K562 (cell line): ENCODE measurements at regions not wholly inside any gene's neighbourhood (a gene's known extent, or its start where the extent isn't known, plus 50 kb on each side); places are given as distances from the start of the nearest gene placed in this dataset.

Experiments used
- ATAC-seq: fragments of 200-7000 bp; cut with Tn5 transposase; 3 replicates; pipeline ENCODE4 v1.9.1; 2020; ENCODE audit warnings: moderate library complexity
- BruUV-seq: library from RNA; stranded (reverse); fragments of 400-500 nt; replicated peaks from 2 replicates; lab custom pipeline; 2021; lab: Mats Ljungman, UMichigan
- CTCF ChIA-PET: fragments of 300-600 bp; formaldehyde crosslinking; extraction: SDS; loops from one replicate; lab custom pipeline; 2021; ENCODE audit warnings: low intra/inter-chr PET ratio; lab: Yijun Ruan, JAX
- POLR2A ChIA-PET: fragments of 300-600, 350-650 bp; sonication (Branson Sonifier 250); formaldehyde crosslinking; extraction: SDS; loops from one replicate; lab custom pipeline; 2021; ENCODE audit warnings: antibody characterized with exemption, inconsistent platforms; lab: Yijun Ruan, JAX
- DNase-seq, 4 experiments: peaks; one replicate each; pipeline versions ENCODE4 v3.0.0 to v3.0.0-alpha.2; 2011 to 2018; ENCODE audit warnings: low spot score in 3 of 4, mixed read lengths in 3 of 4; ENCODE audit errors: extremely low read depth in 1 of 4
- FAIRE-seq: peaks from 2 replicates; lab custom pipeline; 2011; peaks lifted over from hg19 to GRCh38; lab: Jason Lieb, UNC
- H2AFZ ChIP-seq: 2 replicates; pipeline ENCODE4 v1.6.0; 2011; ENCODE audit warnings: low read depth, low read length, control low read depth, inconsistent platforms
- H3K27ac ChIP-seq: fragments of 200-600 bp; 3 replicates; pipeline ENCODE4 v1.8.0; 2011; ENCODE audit warnings: low read depth, mild to moderate bottlenecking, control low read depth, inconsistent platforms, low read length, moderate library complexity, mixed read lengths; ENCODE audit errors: extremely low read depth
- H3K27me3 ChIP-seq, 2 experiments: fragments of 300-600 bp in 1 of 2; 2 replicates in 1 of 2; 3 replicates in 1 of 2; pipeline versions ENCODE4 v1.6.0 to v1.8.0; 2011; ENCODE audit warnings: inconsistent platforms in 2 of 2, low read length in 2 of 2, mild to moderate bottlenecking in 1 of 2, mixed read lengths in 1 of 2, moderate library complexity in 1 of 2; ENCODE audit not compliant: control insufficient read depth in 2 of 2, insufficient read depth in 2 of 2
- H3K36me3 ChIP-seq: fragments of 300-600 bp; 3 replicates; pipeline ENCODE4 v1.8.0; 2011; ENCODE audit warnings: mild to moderate bottlenecking, low read length, inconsistent platforms; ENCODE audit not compliant: control insufficient read depth, insufficient read depth
- H3K4me1 ChIP-seq, 2 experiments: fragments of 200-600 bp in 1 of 2; replicated peaks in 1 of 2; 2 replicates in 1 of 2; 3 replicates in 1 of 2; pipeline versions ENCODE4 v1.5.1 to v1.8.0; 2011; ENCODE audit warnings: inconsistent platforms in 2 of 2, low read length in 2 of 2, mild to moderate bottlenecking in 1 of 2, mixed read lengths in 1 of 2, moderate library complexity in 1 of 2; ENCODE audit not compliant: control insufficient read depth in 2 of 2, insufficient read depth in 2 of 2
- H3K4me2 ChIP-seq: 2 replicates; pipeline ENCODE4 v1.6.1; 2011; ENCODE audit warnings: low read length, control low read depth, inconsistent platforms, mixed read lengths; ENCODE audit not compliant: insufficient read depth
- H3K4me3 ChIP-seq: fragments of 200-600 bp; sonication (generic), shearing (Covaris generic); 2 replicates; pipeline ENCODE4 v1.5.1; 2016; ENCODE audit warnings: control low read depth, inconsistent platforms
- H3K79me2 ChIP-seq: fragments of 200-600 bp; 3 replicates; pipeline ENCODE4 v1.8.0; 2011; ENCODE audit warnings: low read length, inconsistent platforms; ENCODE audit not compliant: control insufficient read depth, insufficient read depth
- H3K9ac ChIP-seq, 2 experiments: 2 replicates each; pipeline versions ENCODE4 v1.6.0 to v1.6.1; 2011; ENCODE audit warnings: low read depth in 2 of 2, low read length in 2 of 2, control low read depth in 1 of 2, inconsistent platforms in 1 of 2, mild to moderate bottlenecking in 1 of 2, mixed read lengths in 1 of 2; ENCODE audit not compliant: insufficient read depth in 1 of 2
- H3K9me1 ChIP-seq: one replicate; pipeline ENCODE4 v1.6.0; 2011; ENCODE audit warnings: inconsistent platforms, mild to moderate bottlenecking, low read length, moderate library complexity; ENCODE audit not compliant: control insufficient read depth, insufficient read depth
- H3K9me3 ChIP-seq: replicated peaks from 2 replicates; pipeline ENCODE4 v1.5.1; 2011; ENCODE audit warnings: low read depth, low read length, inconsistent platforms; ENCODE audit not compliant: control insufficient read depth, insufficient read depth
- H4K20me1 ChIP-seq: replicated peaks from 2 replicates; pipeline ENCODE4 v1.6.1; 2011; ENCODE audit warnings: low read length, inconsistent platforms, mixed read lengths; ENCODE audit not compliant: control insufficient read depth, insufficient read depth
- CC2D1A ChIP-seq: fragments of 450-650 bp; IDR thresholded peaks from 2 replicates; pipeline ENCODE4 v1.6.1; 2017; ENCODE audit warnings: mild to moderate bottlenecking
- CHD2 ChIP-seq: IDR thresholded peaks from 2 replicates; pipeline ENCODE4 v1.6.1; 2011; ENCODE audit warnings: low read depth, low read length
- ETV6 ChIP-seq, 3 experiments: fragments of 150-350 bp in 1 of 3; sonication (generic) in 1 of 3; formaldehyde crosslinking in 1 of 3; IDR thresholded peaks; 2 replicates each; pipeline versions ENCODE4 v1.6.1 to v1.8.0; 2014 to 2022; ENCODE audit warnings: borderline replicate concordance in 2 of 3, low read depth in 2 of 3, antibody characterized with exemption in 1 of 3, low read length in 1 of 3, mild to moderate bottlenecking in 1 of 3, missing genetic modification reagents in 1 of 3
- MCM5 ChIP-seq: fragments of 450-650 bp; IDR thresholded peaks from 2 replicates; pipeline ENCODE4 v1.6.1; 2016; ENCODE audit warnings: low read depth
- MYNN ChIP-seq, 2 experiments: sonication (generic); formaldehyde crosslinking in 1 of 2; IDR thresholded peaks; 2 replicates each; pipeline versions ENCODE4 v1.5.0 to v1.6.1; 2016 to 2020; ENCODE audit warnings: antibody characterized with exemption in 1 of 2, missing genetic modification reagents in 1 of 2
- NONO ChIP-seq, 2 experiments: fragments of 200-400 bp in 1 of 2; fragments of 450-650 bp in 1 of 2; formaldehyde crosslinking in 1 of 2; IDR thresholded peaks; 2 replicates each; pipeline ENCODE4 v1.6.1; 2017; ENCODE audit warnings: low read depth in 2 of 2, mild to moderate bottlenecking in 2 of 2, moderate library complexity in 2 of 2, low read length in 1 of 2
- NR3C1 ChIP-seq: sonication (generic); formaldehyde crosslinking; IDR thresholded peaks from 2 replicates; pipeline ENCODE4 v1.8.1; 2022; ENCODE audit warnings: missing genetic modification reagents
- PHB ChIP-seq: fragments of 250-450 bp; sonication (Bioruptor Pico); IDR thresholded peaks from 2 replicates; pipeline ENCODE4 v1.5.0; 2021
- PPARD ChIP-seq: fragments of 250-450 bp; sonication (Bioruptor Pico); IDR thresholded peaks from 2 replicates; pipeline ENCODE4 v1.8.0; 2022; ENCODE audit warnings: inconsistent platforms, mild to moderate bottlenecking, moderate library complexity
- SIN3A ChIP-seq, 2 experiments: fragments of 150-350 bp in 1 of 2; IDR thresholded peaks; 2 replicates each; pipeline ENCODE4 v1.6.1; 2011 to 2016; ENCODE audit warnings: borderline replicate concordance in 2 of 2, low read depth in 2 of 2, low read length in 2 of 2, mild to moderate bottlenecking in 2 of 2, moderate library complexity in 2 of 2; ENCODE audit not compliant: control insufficient read depth in 1 of 2
- SMAD4 ChIP-seq: fragments of 250-450 bp; sonication (Bioruptor Pico); conservative IDR thresholded peaks from 2 replicates; pipeline ENCODE4 v1.8.0; 2021; ENCODE audit warnings: inconsistent platforms, mild to moderate bottlenecking, moderate library complexity
- ZNF561 ChIP-seq: fragments of 450-650 bp; formaldehyde crosslinking; conservative IDR thresholded peaks from 2 replicates; pipeline ENCODE4 v1.4.0; 2020; ENCODE audit warnings: mild to moderate bottlenecking, moderate library complexity
- WGBS: fragments of 100-300 bp; shearing (Covaris generic); methylation state at CpG from one replicate; pipeline ENCODE4 v1.1.6; 2016; ENCODE audit warnings: low coverage, mixed read lengths; ENCODE audit not compliant: insufficient coverage; ENCODE audit errors: missing lambda C conversion rate; 5-methylcytosine and 5-hydroxymethylcytosine counted together
- in situ Hi-C: fragments of 300-500 bp; cut with MboI; formaldehyde crosslinking; loops from 4 replicates; pipeline ENCODE4 v1.15.0; 2018; ENCODE audit warnings: inconsistent platforms, mixed read lengths
- intact Hi-C: fragments of 100-400 bp; cut with micrococcal nuclease; formaldehyde crosslinking; loops from 2 replicates; pipeline ENCODE4 v1.14.2; 2022
- TF ChIP-seq, protein P1 (sequence below): fragments of 250-450 bp; sonication (Bioruptor Pico); IDR thresholded peaks from 2 replicates; pipeline ENCODE4 v1.4.0; 2020; ENCODE audit warnings: mild to moderate bottlenecking, moderate library complexity

GRCh38 chr6:8329562-8329961 lies 105.8 kb downstream of the SLC35B3 start (continued):
- no peak for TF ChIP-seq MCM5
- no peak for TF ChIP-seq PHB (CRISPR knock-in tag)
- TF ChIP-seq ETV6 (IDR thresholded peaks at IDR 0.05; ENCODE audit: borderline replicate concordance in 1 of 2, low read depth in 2 of 2, low read length in 1 of 2) = no peak
- no peak for TF ChIP-seq ETV6 (CRISPR knock-in tag; IDR thresholded peaks at IDR 0.05; ENCODE audit: borderline replicate concordance)
- TF ChIP-seq, protein P1, sequence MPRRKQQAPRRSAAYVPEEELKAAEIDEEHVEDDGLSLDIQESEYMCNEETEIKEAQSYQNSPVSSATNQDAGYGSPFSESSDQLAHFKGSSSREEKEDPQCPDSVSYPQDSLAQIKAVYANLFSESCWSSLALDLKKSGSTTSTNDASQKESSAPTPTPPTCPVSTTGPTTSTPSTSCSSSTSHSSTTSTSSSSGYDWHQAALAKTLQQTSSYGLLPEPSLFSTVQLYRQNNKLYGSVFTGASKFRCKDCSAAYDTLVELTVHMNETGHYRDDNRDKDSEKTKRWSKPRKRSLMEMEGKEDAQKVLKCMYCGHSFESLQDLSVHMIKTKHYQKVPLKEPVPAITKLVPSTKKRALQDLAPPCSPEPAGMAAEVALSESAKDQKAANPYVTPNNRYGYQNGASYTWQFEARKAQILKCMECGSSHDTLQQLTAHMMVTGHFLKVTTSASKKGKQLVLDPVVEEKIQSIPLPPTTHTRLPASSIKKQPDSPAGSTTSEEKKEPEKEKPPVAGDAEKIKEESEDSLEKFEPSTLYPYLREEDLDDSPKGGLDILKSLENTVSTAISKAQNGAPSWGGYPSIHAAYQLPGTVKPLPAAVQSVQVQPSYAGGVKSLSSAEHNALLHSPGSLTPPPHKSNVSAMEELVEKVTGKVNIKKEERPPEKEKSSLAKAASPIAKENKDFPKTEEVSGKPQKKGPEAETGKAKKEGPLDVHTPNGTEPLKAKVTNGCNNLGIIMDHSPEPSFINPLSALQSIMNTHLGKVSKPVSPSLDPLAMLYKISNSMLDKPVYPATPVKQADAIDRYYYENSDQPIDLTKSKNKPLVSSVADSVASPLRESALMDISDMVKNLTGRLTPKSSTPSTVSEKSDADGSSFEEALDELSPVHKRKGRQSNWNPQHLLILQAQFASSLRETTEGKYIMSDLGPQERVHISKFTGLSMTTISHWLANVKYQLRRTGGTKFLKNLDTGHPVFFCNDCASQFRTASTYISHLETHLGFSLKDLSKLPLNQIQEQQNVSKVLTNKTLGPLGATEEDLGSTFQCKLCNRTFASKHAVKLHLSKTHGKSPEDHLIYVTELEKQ (CRISPR knock-in tag) = no peak
- TF ChIP-seq CHD2 = no peak
- no peak for TF ChIP-seq PPARD
- TF ChIP-seq NONO (IDR thresholded peaks at IDR 0.05; ENCODE audit: low read depth in 2 of 2, low read length in 1 of 2) = no peak
- TF ChIP-seq, all 486 proteins: peak for 0

GRCh38 chr6:8325743-8326142 lies 109.6 kb downstream of the SLC35B3 start:
- H3K36me3 ChIP-seq = no peaks in the 10 kb centered on the region
- DNase-seq (no peak), FAIRE-seq (no peak), ATAC-seq (no peak)
- intact Hi-C loops = no loop called here
- H3K4me2 ChIP-seq = no peak overlapping the region
- under 1% methylated on average over 7 of the region's 7 CpGs for WGBS
- H3K9me1 ChIP-seq = no peaks in the 10 kb centered on the region
- H3K79me2 ChIP-seq = no peaks in the 10 kb centered on the region
- H2AFZ ChIP-seq = no peak overlapping the region
- H3K4me1 ChIP-seq = no peaks in the 10 kb centered on the region
- CTCF ChIA-PET = no interaction called here
- H3K27ac ChIP-seq = no peak overlapping the region
- no peak overlapping the region for H3K9ac ChIP-seq
- no TSS peak for BruUV-seq
- POLR2A ChIA-PET = no interaction called here
- TF ChIP-seq SMAD4 (CRISPR knock-in tag) (no peak), ZNF561 (no peak), MYNN (IDR thresholded peaks at IDR 0.05) (no peak), MYNN (CRISPR knock-in tag; IDR thresholded peaks at IDR 0.05) (no peak), SIN3A (IDR thresholded peaks at IDR 0.05; ENCODE audit: borderline replicate concordance in 2 of 2, control insufficient read depth in 1 of 2, low read depth in 2 of 2, low read length in 2 of 2) (no peak), NR3C1 (CRISPR knock-in tag) (no peak), CC2D1A (no peak)
- TF ChIP-seq, all 486 proteins: peak for 0
- Histone ChIP-seq H3K4me3 (no peak overlapping the region), H4K20me1 (no peaks in the 10 kb centered on the region), H3K27me3 (no peaks in the 10 kb centered on the region; a peak in 1 of 5 replicates), H3K9me3 (no peaks in the 10 kb centered on the region)
- in situ Hi-C loops = no loop called here
